IMR-90 (cell line): ENCODE measurements at regions not wholly inside any gene's neighbourhood (a gene's known extent, or its start where the extent isn't known, plus 50 kb on each side); places are given as distances from the start of the nearest gene placed in this dataset.
"Not testable (repeated sequence)": the region's sequence is repeated elsewhere in the genome, so short reads cannot be mapped to it uniquely, and the experiment has no call there.

Experiments
- ATAC-seq: fragments of 200-7000 bp; cut with Tn5 transposase; 2 replicates; pipeline ENCODE4 v1.9.1; 2020; ENCODE audit warnings: low read depth, mild to moderate bottlenecking, moderate library complexity
- BruUV-seq: library from RNA; stranded (reverse); fragments of 400-500 nt; replicated peaks from 2 replicates; lab custom pipeline; 2021; lab: Mats Ljungman, UMichigan
- CTCF ChIA-PET: fragments of 300-600 bp; formaldehyde crosslinking; extraction: SDS; loops from one replicate; lab custom pipeline; 2021; ENCODE audit warnings: antibody characterized with exemption; lab: Yijun Ruan, JAX
- POLR2A ChIA-PET: fragments of 300-600 bp; sonication (Branson Sonifier 250); formaldehyde crosslinking; loops from one replicate; lab custom pipeline; 2022; ENCODE audit warnings: antibody characterized with exemption; ENCODE audit not compliant: unreplicated experiment; lab: Charles Lee
- DNase-seq: peaks from one replicate; pipeline ENCODE4 v3.0.0; 2013
- H2AFZ ChIP-seq: replicated peaks from 2 replicates; pipeline ENCODE3; 2013; ENCODE audit warnings: low read length, mild to moderate bottlenecking; ENCODE audit not compliant: poor library complexity
- H2AK5ac ChIP-seq: 2 replicates; pipeline ENCODE4 v1.6.1; 2013; ENCODE audit warnings: low read depth, low read length, inconsistent platforms
- H2AK9ac ChIP-seq: replicated peaks from 2 replicates; pipeline ENCODE3; 2013; ENCODE audit warnings: mild to moderate bottlenecking, low read depth, low read length, moderate library complexity; ENCODE audit not compliant: poor library complexity
- H2BK120ac ChIP-seq: 2 replicates; pipeline ENCODE4 v1.6.1; 2013; ENCODE audit warnings: low read depth, low read length, inconsistent platforms
- H2BK15ac ChIP-seq: 3 replicates; pipeline ENCODE4 v1.6.1; 2013; ENCODE audit warnings: low read depth, low read length, inconsistent platforms
- H2BK20ac ChIP-seq: 2 replicates; pipeline ENCODE4 v1.6.1; 2013; ENCODE audit warnings: low read depth, mild to moderate bottlenecking, inconsistent platforms, low read length, moderate library complexity
- H2BK5ac ChIP-seq: 2 replicates; pipeline ENCODE4 v1.6.1; 2013; ENCODE audit warnings: mild to moderate bottlenecking, low read depth, low read length, inconsistent platforms; ENCODE audit not compliant: poor library complexity, severe bottlenecking
- H3K14ac ChIP-seq: replicated peaks from 2 replicates; pipeline ENCODE4 v1.6.1; 2013; ENCODE audit warnings: low read depth, low read length, inconsistent platforms
- H3K18ac ChIP-seq: 2 replicates; pipeline ENCODE4 v1.6.1; 2013; ENCODE audit warnings: low read depth, low read length, control low read depth
- H3K23ac ChIP-seq: 2 replicates; pipeline ENCODE4 v1.6.1; 2013; ENCODE audit warnings: low read depth, low read length, inconsistent platforms
- H3K27ac ChIP-seq: 2 replicates; pipeline ENCODE4 v1.5.1; 2013; ENCODE audit warnings: mild to moderate bottlenecking, control low read depth, low read length; ENCODE audit not compliant: insufficient read depth
- H3K27me3 ChIP-seq: 2 replicates; pipeline ENCODE4 v1.6.1; 2013; ENCODE audit warnings: low read length; ENCODE audit not compliant: control insufficient read depth, insufficient read depth
- H3K36me3 ChIP-seq: 2 replicates; pipeline ENCODE4 v1.6.1; 2013; ENCODE audit warnings: low read length, mixed read lengths; ENCODE audit not compliant: control insufficient read depth, insufficient read depth
- H3K4ac ChIP-seq: 2 replicates; pipeline ENCODE4 v1.6.1; 2013; ENCODE audit warnings: low read depth, low read length, inconsistent platforms
- H3K4me1 ChIP-seq: 2 replicates; pipeline ENCODE4 v1.6.1; 2013; ENCODE audit warnings: low read length, mixed read lengths; ENCODE audit not compliant: control insufficient read depth, insufficient read depth
- H3K4me2 ChIP-seq: 2 replicates; pipeline ENCODE4 v1.6.1; 2013; ENCODE audit warnings: low read depth, mild to moderate bottlenecking, control low read depth, low read length, moderate library complexity
- H3K4me3 ChIP-seq: 2 replicates; pipeline ENCODE4 v1.5.1; 2013; ENCODE audit warnings: low read depth, mild to moderate bottlenecking, control low read depth, low read length, moderate library complexity; ENCODE audit not compliant: insufficient read depth
- H3K56ac ChIP-seq: 2 replicates; pipeline ENCODE4 v1.6.1; 2013; ENCODE audit warnings: low read length, inconsistent platforms; ENCODE audit not compliant: insufficient read depth; ENCODE audit errors: extremely low read depth
- H3K79me1 ChIP-seq, 2 experiments: 2 replicates each; pipeline ENCODE4 v1.6.1; 2013; ENCODE audit warnings: low read length in 2 of 2, inconsistent platforms in 1 of 2, low read depth in 1 of 2
- H3K9ac ChIP-seq: 2 replicates; pipeline ENCODE4 v1.6.1; 2013; ENCODE audit warnings: low read depth, low read length, control low read depth
- H3K9me1 ChIP-seq: 2 replicates; pipeline ENCODE4 v1.6.1; 2013; ENCODE audit warnings: low read length, inconsistent platforms; ENCODE audit not compliant: insufficient read depth
- H3K9me3 ChIP-seq: 2 replicates; pipeline ENCODE4 v1.6.1; 2013; ENCODE audit warnings: low read length; ENCODE audit not compliant: control insufficient read depth, insufficient read depth
- H4K20me1 ChIP-seq: 2 replicates; pipeline ENCODE4 v1.6.1; 2013; ENCODE audit warnings: low read length, inconsistent platforms; ENCODE audit not compliant: insufficient read depth
- H4K5ac ChIP-seq: 2 replicates; pipeline ENCODE4 v1.6.1; 2013; ENCODE audit warnings: mild to moderate bottlenecking, low read depth, low read length, control low read depth
- H4K8ac ChIP-seq, 2 experiments: 2 replicates each; pipeline ENCODE4 v1.6.1; 2013; ENCODE audit warnings: low read depth in 2 of 2, low read length in 2 of 2, control low read depth in 1 of 2, inconsistent platforms in 1 of 2
- H4K91ac ChIP-seq: 2 replicates; pipeline ENCODE4 v1.6.1; 2013; ENCODE audit warnings: low read depth, low read length, inconsistent platforms; ENCODE audit not compliant: insufficient read depth
- WGBS, 2 experiments: methylation state at CpG; one replicate each; pipeline versions ENCODE4 v1.1.5 to v1.1.7; 2013; ENCODE audit warnings: missing lambda C conversion rate in 2 of 2; ENCODE audit not compliant: insufficient read length in 1 of 2; ENCODE audit errors: extremely low coverage in 2 of 2; 5-methylcytosine and 5-hydroxymethylcytosine counted together
- dilution Hi-C: fragments of 300-500 bp; cut with HindIII; formaldehyde crosslinking; loops from one replicate; pipeline ENCODE4 v1.14.3; 2018; ENCODE audit warnings: low sequenced_read_pairs; ENCODE audit not compliant: unreplicated experiment
- in situ Hi-C: fragments of 300-500 bp; cut with MboI; formaldehyde crosslinking; loops from 3 replicates; pipeline ENCODE4 v1.14.3; 2019; ENCODE audit warnings: low sequenced_read_pairs, inconsistent platforms, mixed read lengths
- intact Hi-C: fragments of 100-400 bp; cut with micrococcal nuclease; formaldehyde crosslinking; loops from 2 replicates; pipeline ENCODE4 v1.10.0; 2022

GRCh38 chr22:22187863-22188262, 56.7 kb upstream of the VPREB1 start:
- POLR2A ChIA-PET, H3K9ac ChIP-seq, H2BK20ac ChIP-seq, H2AFZ ChIP-seq, H3K14ac ChIP-seq, ATAC-seq, H3K18ac ChIP-seq, H4K8ac ChIP-seq, H3K36me3 ChIP-seq, H3K9me3 ChIP-seq, H3K9me1 ChIP-seq, intact Hi-C loops, H4K5ac ChIP-seq, BruUV-seq, H2AK9ac ChIP-seq, DNase-seq, H4K91ac ChIP-seq, H3K4me2 ChIP-seq, CTCF ChIA-PET, H3K27ac ChIP-seq, H3K56ac ChIP-seq, in situ Hi-C loops, H2AK5ac ChIP-seq, H3K4me3 ChIP-seq, H3K4ac ChIP-seq, H2BK5ac ChIP-seq, H3K23ac ChIP-seq, H4K20me1 ChIP-seq, H3K4me1 ChIP-seq, H2BK120ac ChIP-seq, dilution Hi-C loops, H2BK15ac ChIP-seq, H3K79me1 ChIP-seq: not testable (repeated sequence)
- no CpG with 5 or more reads among the region's 11 CpGs for whole genome bisulfite sequencing, 2 experiments
- H3K27me3 ChIP-seq: peaks cover 17% of the 10 kb centered on the region
